Transverse colon (tissue), 4 donors: ENCODE measurements at regions not wholly inside any gene's neighbourhood (a gene's known extent, or its start where the extent isn't known, plus 50 kb on each side); places are given as distances from the start of the nearest gene placed in this dataset.

Experiments used
- DNase-seq: peaks from one replicate; pipeline ENCODE4 v3.0.0-alpha.2; 2019
- H3K27ac ChIP-seq, 4 donors: fragments of 200-600 bp; sonication (generic); 2 replicates each; pipeline ENCODE4 v1.5.1; 2016 to 2018; ENCODE audit warnings: inconsistent platforms in 4 of 4
- H3K27me3 ChIP-seq: fragments of 200-600 bp; sonication (generic); 2 replicates; pipeline ENCODE4 v1.5.1; 2017; ENCODE audit warnings: inconsistent platforms
- H3K36me3 ChIP-seq, 4 donors: fragments of 200-600 bp; sonication (generic); 2 replicates each; pipeline ENCODE4 v1.5.1; 2017 to 2019; ENCODE audit warnings: inconsistent platforms in 4 of 4
- H3K4me1 ChIP-seq, 4 donors: fragments of 200-600 bp; sonication (generic); 2 replicates each; pipeline ENCODE4 v1.5.1; 2017 to 2020; ENCODE audit warnings: inconsistent platforms in 4 of 4
- H3K4me3 ChIP-seq, 4 donors: fragments of 200-600 bp; sonication (generic); 1 replicate in 1 of 4; 2 replicates in 3 of 4; pipeline versions ENCODE4 v1.5.1 to v1.6.1; 2017 to 2019; ENCODE audit warnings: inconsistent platforms in 4 of 4
- H3K9me3 ChIP-seq, 2 donors: fragments of 200-600 bp; sonication (generic); 2 replicates each; pipeline ENCODE4 v1.5.1; 2017 to 2019; ENCODE audit warnings: inconsistent platforms in 2 of 2
- CTCF ChIP-seq, 5 experiments: fragments of 200-600 bp in 3 of 5; fragments of 450-650 bp in 2 of 5; sonication (generic) in 3 of 5; IDR thresholded peaks; 1 replicate in 2 of 5; 2 replicates in 3 of 5; pipeline ENCODE4 v1.5.1; 2016 to 2017; ENCODE audit warnings: antibody characterized with exemption in 5 of 5, inconsistent platforms in 3 of 5, mild to moderate bottlenecking in 2 of 5, moderate library complexity in 1 of 5
- EP300 ChIP-seq: sonication (generic); formaldehyde crosslinking; IDR thresholded peaks from one replicate; pipeline ENCODE4 v1.6.1; 2017; ENCODE audit warnings: antibody characterized with exemption, low read depth
- POLR2A ChIP-seq: fragments of 450-650 bp; IDR thresholded peaks from one replicate; pipeline ENCODE4 v1.6.1; 2016; ENCODE audit warnings: antibody characterized with exemption, mild to moderate bottlenecking, moderate library complexity
- POLR2AphosphoS5 ChIP-seq, 3 donors: sonication (generic); formaldehyde crosslinking; IDR thresholded peaks; one replicate each; pipeline ENCODE4 v1.6.1; 2016; ENCODE audit warnings: antibody characterized with exemption in 3 of 3
- WGBS, 2 donors: methylation state at CpG; one replicate each; pipeline ENCODE4 v1.1.5; 2018; ENCODE audit warnings: low coverage in 1 of 2; 5-methylcytosine and 5-hydroxymethylcytosine counted together
- in situ Hi-C, 4 donors: fragments of 200-750 bp; cut with MboI; loops; one replicate each; pipeline versions ENCODE4 v1.15.0 to v1.15.1; 2017; ENCODE audit warnings: low sequenced_read_pairs in 3 of 4, low pct_ligation_motif_present in 1 of 4, low pct_unique_long_range_greater_than_20kb in 1 of 4
- intact Hi-C: fragments of 100-400 bp; cut with DNase I; formaldehyde crosslinking; loops from one replicate; pipeline ENCODE4 v1.15.1; 2023; ENCODE audit warnings: low total_unique reads

- DNase-seq: no peak
- 62 to 74% methylated on average over 6 of the region's 6 CpGs for WGBS, 2 donors
- intact Hi-C loops: no loop called here
- Histone ChIP-seq H3K27ac (no peak overlapping the region), H3K4me1 (no peaks in the 10 kb centered on the region), H3K9me3 (no peaks in the 10 kb centered on the region), H3K36me3 (no peaks in the 10 kb centered on the region), H3K27me3 (no peaks in the 10 kb centered on the region), H3K4me3 (no peak overlapping the region)
- no peak for TF ChIP-seq EP300
- no peak for TF ChIP-seq POLR2A
- no peak for TF ChIP-seq POLR2AphosphoS5 (IDR thresholded peaks at IDR 0.05)
- no peak for TF ChIP-seq CTCF (IDR thresholded peaks at IDR 0.05)
- in situ Hi-C loops: no loop called here
These were observed 367.2 kb downstream of the SMOC2 start for GRCh38 chr6:168808232-168808631.

GRCh38 chr6:168804331-168804730 lies 363.3 kb downstream of the SMOC2 start:
- no peak for DNase-seq
- H3K27me3 ChIP-seq: no peaks in the 10 kb centered on the region
- no peaks in the 10 kb centered on the region for H3K36me3 ChIP-seq
- no peaks in the 10 kb centered on the region for H3K4me1 ChIP-seq
- intact Hi-C loops: no loop called here
- H3K27ac ChIP-seq: no peak overlapping the region
- no peaks in the 10 kb centered on the region for H3K9me3 ChIP-seq
- TF ChIP-seq CTCF (IDR thresholded peaks at IDR 0.05) (no peak), POLR2AphosphoS5 (IDR thresholded peaks at IDR 0.05) (no peak), POLR2A (no peak), EP300 (no peak)
- in situ Hi-C loops: no loop called here
- H3K4me3 ChIP-seq: no peak overlapping the region
- 61 to 63% methylated on average over 2 of the region's 2 CpGs for WGBS, 2 donors

- Histone ChIP-seq H3K36me3 (no peaks in the 10 kb centered on the region), H3K27me3 (no peaks in the 10 kb centered on the region), H3K27ac (no peak overlapping the region), H3K9me3 (no peaks in the 10 kb centered on the region), H3K4me1 (no peaks in the 10 kb centered on the region), H3K4me3 (no peak overlapping the region)
- DNase-seq: no peak
- TF ChIP-seq POLR2AphosphoS5 (IDR thresholded peaks at IDR 0.05) (no peak), EP300 (no peak), POLR2A (no peak), CTCF (IDR thresholded peaks at IDR 0.05) (no peak)
- intact Hi-C loops (no loop called here), in situ Hi-C loops (no loop called here)
- WGBS, 2 donors: 65 to 70% methylated on average over 2 of the region's 2 CpGs
These were observed 362.9 kb downstream of the SMOC2 start for GRCh38 chr6:168803874-168804273.

- Histone ChIP-seq H3K9me3 (no peaks in the 10 kb centered on the region), H3K4me3 (no peak overlapping the region), H3K27ac (no peak overlapping the region), H3K4me1 (no peaks in the 10 kb centered on the region), H3K36me3 (no peaks in the 10 kb centered on the region), H3K27me3 (no peaks in the 10 kb centered on the region)
- intact Hi-C loops: no loop called here
- no peak for DNase-seq
- WGBS, 2 donors: 64 to 71% methylated on average over 1 to 5 of the region's 5 CpGs
- in situ Hi-C loops: no loop called here
- TF ChIP-seq POLR2AphosphoS5 (IDR thresholded peaks at IDR 0.05): no peak
- TF ChIP-seq POLR2A: no peak
- TF ChIP-seq CTCF (IDR thresholded peaks at IDR 0.05): no peak
- TF ChIP-seq EP300: no peak
These were observed 358.1 kb downstream of the SMOC2 start for GRCh38 chr6:168799067-168799466.
